Breast epithelium (tissue), 3 donors: ENCODE measurements at regions not wholly inside any gene's neighbourhood (a gene's known extent, or its start where the extent isn't known, plus 50 kb on each side); places are given as distances from the start of the nearest gene placed in this dataset.

ENCODE experiments used
- CTCF ChIP-seq, 3 donors: fragments of 450-650 bp; IDR thresholded peaks; one replicate each; pipeline ENCODE4 v1.5.1; 2016 to 2017; ENCODE audit warnings: antibody characterized with exemption in 3 of 3, mild to moderate bottlenecking in 3 of 3, moderate library complexity in 3 of 3
- POLR2A ChIP-seq: fragments of 450-650 bp; IDR thresholded peaks from one replicate; pipeline ENCODE4 v1.6.1; 2016; ENCODE audit warnings: antibody characterized with exemption, mild to moderate bottlenecking, moderate library complexity
- POLR2AphosphoS5 ChIP-seq, 3 donors: sonication (generic); formaldehyde crosslinking; IDR thresholded peaks; one replicate each; pipeline ENCODE4 v1.6.1; 2017; ENCODE audit warnings: antibody characterized with exemption in 3 of 3

- TF ChIP-seq CTCF (IDR thresholded peaks at IDR 0.05), result no peak
- TF ChIP-seq POLR2AphosphoS5 (IDR thresholded peaks at IDR 0.05), result no peak
- TF ChIP-seq POLR2A, result no peak
These were observed 62.8 kb upstream of the MYL10 start for GRCh38 chr7:101691822-101692384.
